GM19240 (cell line): ENCODE measurements at regions not wholly inside any gene's neighbourhood (a gene's known extent, or its start where the extent isn't known, plus 50 kb on each side); places are given as distances from the start of the nearest gene placed in this dataset.

Experiments
- DNase-seq: peaks from one replicate; pipeline ENCODE4 v3.0.0; 2011; ENCODE audit warnings: low spot score; ENCODE audit not compliant: insufficient read length

DNA sequence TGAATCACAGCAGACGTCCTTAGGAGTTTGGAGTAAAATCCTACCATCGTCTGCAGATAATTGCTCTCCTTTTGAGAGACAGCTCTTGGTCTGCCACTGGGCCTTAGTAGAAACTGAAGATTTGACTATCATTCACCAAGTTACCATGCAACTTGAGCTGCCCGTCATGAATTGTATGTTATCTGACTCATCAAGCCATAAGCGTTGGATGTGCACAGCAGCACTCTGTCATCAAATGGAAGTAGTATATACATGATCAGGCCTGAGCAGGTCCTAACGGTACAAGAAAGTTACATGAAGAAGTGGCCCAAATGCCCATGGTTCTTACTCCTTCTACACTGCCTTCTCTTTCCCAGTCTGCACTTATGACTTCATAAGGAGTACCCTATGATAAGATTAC is 317.8 kb downstream of the GPATCH2 start:
- DNase-seq: no peak

DNA sequence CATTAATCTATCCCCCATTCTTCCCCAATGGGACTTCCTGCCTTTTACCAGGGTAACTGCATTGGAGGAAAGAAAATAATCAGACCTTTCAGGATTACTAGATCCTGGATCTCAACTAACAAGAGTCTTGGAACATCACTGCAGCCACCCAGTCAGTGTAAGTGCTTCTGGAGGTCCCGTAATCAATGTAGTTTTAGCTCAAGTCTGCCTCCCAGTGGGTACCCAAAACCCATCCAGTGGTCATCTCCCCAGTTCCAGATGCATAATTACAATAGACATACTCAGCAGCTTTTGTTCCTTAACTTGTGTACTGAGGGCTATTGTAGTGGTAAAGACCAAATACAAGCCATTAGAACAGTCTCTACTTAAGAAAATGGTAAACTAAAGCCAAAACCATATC is 319.1 kb downstream of the GPATCH2 start:
- DNase-seq: no peak

- no peak for DNase-seq
Observed at GRCh38 chr1:217311269-217311668, 319.6 kb downstream of the GPATCH2 start.

DNA sequence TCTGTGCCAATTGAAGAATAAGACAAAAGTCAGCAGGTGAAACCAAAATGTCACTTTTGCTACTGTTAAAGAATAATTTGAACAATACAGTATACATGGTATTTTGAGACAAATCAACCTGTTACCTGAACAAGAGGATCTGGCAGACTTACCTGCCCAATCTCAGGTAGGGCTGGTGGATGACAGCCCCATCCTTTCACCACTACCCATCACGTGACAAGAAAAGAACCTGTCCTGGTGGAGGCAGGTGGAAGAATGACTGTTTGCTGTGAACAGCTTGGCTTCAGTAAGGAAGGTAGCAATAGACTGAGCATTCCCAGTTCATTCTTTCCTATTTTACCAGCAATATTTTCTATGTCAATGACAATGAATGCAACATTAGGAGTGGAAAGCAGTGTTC is 349.6 kb downstream of the GPATCH2 start:
- no peak for DNase-seq

DNA sequence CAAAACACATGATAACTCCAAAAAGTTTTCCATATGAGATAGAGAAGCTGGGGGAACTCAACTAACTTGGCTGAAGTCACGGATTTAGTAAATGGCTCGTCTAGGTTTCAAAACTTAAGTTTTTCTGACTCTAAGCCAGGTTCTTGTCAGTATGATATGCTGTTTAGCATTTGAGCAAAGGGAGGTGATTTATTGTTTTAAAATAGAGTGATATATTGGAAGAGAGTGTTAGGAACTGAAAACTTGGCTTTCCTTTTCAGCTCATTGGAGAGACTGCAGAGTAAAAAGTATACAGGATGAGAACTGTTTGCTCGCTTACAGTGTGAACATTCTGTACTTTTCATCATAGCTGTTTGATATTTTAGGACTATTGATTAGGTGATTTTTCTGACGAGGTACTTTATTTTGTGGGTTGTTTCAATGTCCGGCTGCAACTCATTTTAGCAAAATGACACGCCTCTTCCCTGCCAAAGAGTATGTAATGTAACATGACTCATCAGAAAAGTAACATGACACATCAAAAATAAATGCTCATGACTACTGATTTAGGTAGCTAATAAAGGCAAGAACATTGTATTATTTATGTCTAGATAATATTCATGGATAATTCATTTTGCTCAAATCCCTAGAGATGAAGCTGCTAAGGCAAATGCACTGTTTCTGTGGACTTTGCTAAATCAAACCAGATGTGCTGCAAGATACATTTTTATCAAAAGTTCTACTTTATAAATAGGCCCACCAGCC is 355.1 kb downstream of the GPATCH2 start:
- no peak for DNase-seq

GRCh38 chr1:217274927-217275654 is 355.8 kb downstream of the GPATCH2 start:
- DNase-seq: no peak

DNA sequence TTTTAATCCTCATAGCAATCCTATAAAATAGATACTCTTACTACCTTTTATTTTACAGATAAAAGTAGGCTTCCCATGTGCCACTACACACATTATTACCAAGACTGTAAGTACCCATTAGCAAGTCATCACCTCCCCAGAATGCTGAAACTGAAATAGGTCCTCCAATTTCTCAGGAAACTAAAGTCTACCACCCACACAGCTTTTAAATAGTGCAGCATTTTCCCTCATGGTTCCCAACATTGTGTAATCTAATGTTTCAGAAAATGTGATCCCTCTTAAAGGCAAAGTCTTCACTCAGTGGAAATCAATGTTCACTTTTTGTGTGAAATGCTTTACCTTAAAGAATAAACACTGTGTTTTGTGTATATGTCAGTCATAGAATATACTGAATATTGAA is 356.5 kb downstream of the GPATCH2 start:
- DNase-seq: no peak

DNA sequence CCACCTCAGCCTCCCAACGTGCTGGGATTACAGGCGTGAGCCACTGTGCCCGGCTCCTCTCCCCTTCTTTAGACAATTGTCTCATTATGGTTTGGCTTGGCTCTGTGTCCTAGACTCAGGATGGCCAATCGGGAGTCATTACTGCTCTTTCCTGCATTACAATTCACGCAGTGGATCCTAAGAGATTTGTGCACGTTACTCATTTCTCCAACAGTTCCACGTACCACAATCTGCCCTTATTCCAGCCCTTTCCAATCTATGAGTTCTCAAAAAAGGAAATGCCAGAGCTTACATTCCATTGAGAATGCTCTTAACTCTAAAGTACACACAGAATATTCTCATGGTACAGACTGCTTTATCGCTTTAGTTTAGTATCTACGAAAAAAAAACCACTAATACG is 357.0 kb downstream of the GPATCH2 start:
- DNase-seq: no peak

GRCh38 chr1:217272385-217272784 is 358.5 kb downstream of the GPATCH2 start:
- DNase-seq: no peak

GRCh38 chr1:217270101-217270500 is 360.8 kb downstream of the GPATCH2 start:
- DNase-seq: no peak

- DNase-seq: no peak
Observed at GRCh38 chr1:217268058-217268457, 362.8 kb downstream of the GPATCH2 start.

DNA sequence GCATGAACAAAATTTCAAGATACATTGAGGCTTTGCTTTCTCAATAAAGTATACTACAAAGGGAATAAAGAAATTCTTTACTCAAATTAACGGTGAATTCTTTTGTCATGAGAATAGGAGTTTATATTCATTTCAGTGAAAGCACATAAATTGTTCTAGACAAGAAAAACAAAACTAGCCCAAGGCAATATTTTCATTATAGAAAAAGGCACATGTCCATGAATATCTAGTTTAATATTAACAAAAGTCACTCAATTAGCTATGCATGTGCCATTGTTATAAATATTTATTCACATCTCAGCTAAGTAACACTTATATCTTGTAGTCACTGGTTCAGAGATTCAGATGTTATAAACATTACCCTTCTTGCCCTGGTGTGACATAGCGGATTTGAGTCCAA is 369.3 kb downstream of the GPATCH2 start:
- no peak for DNase-seq

- DNase-seq: no peak
Observed at GRCh38 chr1:217260676-217261075, 370.2 kb downstream of the GPATCH2 start.

DNA sequence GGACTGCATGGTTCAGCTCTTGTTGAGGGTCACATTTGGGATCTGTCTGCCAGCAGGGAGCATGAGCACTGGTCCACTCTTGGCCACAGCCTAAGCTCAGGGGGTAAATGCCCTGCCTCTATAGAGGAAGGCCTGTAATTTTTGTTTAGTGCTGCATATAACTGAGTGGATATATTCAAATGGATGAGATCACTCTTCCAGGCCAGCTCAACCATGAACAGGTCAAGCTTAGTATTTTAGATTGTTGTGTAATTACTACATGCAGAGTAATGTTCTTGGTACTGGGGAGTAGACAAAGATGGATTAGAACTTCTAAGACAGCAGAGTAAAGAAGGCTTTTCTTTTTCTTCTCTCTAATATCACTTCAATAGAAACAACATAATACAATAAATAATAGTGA is 376.9 kb downstream of the GPATCH2 start:
- no peak for DNase-seq

GRCh38 chr1:217253351-217253750 is 377.5 kb downstream of the GPATCH2 start:
- DNase-seq: no peak

DNA sequence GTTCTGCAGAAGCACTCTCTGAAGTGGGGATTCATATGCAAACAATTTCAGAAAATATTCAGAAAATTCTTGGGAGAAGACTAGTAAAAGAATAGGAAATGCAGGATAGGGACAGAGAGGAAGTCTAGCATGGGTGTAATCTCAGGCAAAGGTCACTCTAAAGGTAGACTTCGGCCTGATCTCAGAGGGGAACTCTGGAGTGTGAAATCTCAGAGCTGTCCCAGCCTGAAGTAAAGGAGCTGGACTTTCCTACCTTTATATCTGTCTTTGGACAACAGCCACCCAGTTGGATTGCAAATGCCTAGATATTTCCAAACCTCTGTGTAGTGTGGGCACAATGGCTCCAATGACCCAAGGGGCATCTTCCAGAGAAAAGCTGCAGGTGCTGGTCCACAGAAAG is 379.8 kb downstream of the GPATCH2 start:
- no peak for DNase-seq

GRCh38 chr1:217249857-217250256 is 381.0 kb downstream of the GPATCH2 start:
- no peak for DNase-seq

GRCh38 chr1:217244971-217245370 is 385.9 kb downstream of the GPATCH2 start:
- DNase-seq: no peak

- no peak for DNase-seq
Observed at GRCh38 chr1:217240656-217241055, 390.2 kb downstream of the GPATCH2 start.

DNA sequence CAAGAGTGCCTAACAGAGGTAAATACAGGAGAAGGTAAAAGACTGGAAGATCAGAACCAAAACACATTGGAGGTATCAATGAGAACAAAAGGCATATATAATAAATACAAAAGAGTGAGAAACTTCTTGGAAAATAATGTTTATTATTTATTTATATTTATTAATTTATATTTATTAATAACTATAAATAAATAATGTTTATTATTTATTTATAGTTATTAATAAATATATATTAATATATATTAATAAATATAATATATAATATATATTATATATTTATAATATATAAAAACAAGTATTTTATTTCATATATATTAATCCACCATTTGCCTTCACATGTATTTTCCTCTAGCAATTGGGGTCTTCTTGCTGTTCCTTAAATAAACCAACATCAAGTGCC is 391.9 kb downstream of the GPATCH2 start:
- DNase-seq: no peak

DNA sequence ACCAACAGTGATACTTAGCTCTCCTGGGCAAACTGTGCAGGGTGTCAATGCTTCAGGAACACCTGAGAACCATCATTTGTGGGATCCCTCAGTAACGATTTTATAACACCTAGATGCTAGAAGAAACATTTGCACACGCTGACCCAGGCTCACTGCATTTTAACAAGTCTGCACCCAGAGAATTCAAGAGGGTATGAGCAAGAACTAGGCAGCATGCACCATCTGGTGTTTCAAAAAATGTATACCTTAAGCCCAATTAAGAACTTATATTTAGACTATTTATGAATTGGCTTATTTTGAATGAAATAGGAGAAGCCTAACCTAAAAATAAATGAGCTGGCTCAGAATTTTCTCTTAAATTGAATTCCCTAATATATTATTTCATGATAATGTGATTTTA is 400.5 kb downstream of the GPATCH2 start:
- DNase-seq: no peak

DNA sequence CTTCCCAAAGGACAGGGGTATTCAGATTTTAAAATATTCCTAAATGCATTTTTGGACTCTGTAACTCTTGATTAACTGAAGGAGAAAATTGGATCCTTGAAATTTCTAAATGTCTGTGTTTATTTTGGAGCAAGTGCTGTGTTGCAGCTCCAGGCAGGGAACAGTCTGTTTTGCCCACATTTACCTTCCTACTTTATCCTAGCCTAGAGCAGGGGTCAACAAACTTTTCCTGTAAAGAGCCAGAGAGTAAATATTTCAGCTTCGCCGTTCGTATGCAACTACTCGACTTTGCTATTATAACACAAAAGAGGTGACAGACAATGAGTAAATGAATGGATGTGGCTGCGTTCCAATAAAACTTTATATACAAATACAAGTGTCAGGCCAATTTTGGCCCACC is 402.2 kb downstream of the GPATCH2 start:
- no peak for DNase-seq

DNA sequence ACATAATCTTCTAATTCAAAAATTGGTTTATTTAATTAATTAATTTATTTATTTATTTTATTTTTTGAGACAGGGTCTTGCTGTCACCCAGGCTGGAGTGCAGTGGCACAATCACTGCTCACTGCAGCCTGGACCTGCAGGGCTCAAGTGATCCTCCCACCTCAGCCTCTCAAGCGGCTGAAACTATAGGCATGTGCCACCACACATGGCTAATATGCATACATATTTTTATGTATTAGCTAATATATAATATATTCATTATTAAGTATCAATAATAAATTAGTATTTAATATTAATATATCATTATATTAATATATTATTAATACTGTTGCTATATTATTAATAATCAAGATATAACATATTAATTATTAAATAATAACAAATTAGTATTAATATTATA is 406.7 kb downstream of the GPATCH2 start:
- no peak for DNase-seq
